Body of pancreas (tissue), 4 donors: ENCODE measurements at regions not wholly inside any gene's neighbourhood (a gene's known extent, or its start where the extent isn't known, plus 50 kb on each side); places are given as distances from the start of the nearest gene placed in this dataset.

Source experiments
- POLR2A ChIP-seq, 3 donors: fragments of 450-650 bp; IDR thresholded peaks; one replicate each; pipeline ENCODE4 v1.6.1; 2016; ENCODE audit warnings: antibody characterized with exemption in 3 of 3, mild to moderate bottlenecking in 2 of 3
- TF ChIP-seq, protein P1 (sequence below), 7 experiments: fragments of 450-650 bp in 4 of 7; fragments of 200-600 bp in 3 of 7; sonication (generic) in 3 of 7; IDR thresholded peaks; one replicate each; pipeline ENCODE4 v1.5.1; 2016 to 2019; ENCODE audit warnings: antibody characterized with exemption in 7 of 7

DNA sequence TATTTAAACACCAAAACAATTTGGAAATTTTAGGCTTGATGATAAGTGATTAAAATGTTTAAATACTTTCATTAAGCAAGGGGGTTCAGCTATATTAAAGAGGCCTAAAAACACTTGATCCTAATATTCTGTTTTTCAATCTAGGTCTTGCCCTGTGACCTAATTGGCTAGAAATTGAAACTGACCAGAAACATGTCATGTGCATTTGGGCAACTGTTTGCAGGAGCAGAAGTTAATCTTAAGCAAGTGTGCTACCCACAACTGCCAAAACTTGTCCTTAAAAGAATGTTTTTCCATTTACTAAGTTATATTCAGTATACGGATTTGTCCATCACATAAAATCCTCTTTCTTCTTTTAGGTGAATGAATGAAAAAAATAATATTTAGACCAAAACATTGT, 167.3 kb downstream of the PPP1R3A start:
- TF ChIP-seq, protein P1, sequence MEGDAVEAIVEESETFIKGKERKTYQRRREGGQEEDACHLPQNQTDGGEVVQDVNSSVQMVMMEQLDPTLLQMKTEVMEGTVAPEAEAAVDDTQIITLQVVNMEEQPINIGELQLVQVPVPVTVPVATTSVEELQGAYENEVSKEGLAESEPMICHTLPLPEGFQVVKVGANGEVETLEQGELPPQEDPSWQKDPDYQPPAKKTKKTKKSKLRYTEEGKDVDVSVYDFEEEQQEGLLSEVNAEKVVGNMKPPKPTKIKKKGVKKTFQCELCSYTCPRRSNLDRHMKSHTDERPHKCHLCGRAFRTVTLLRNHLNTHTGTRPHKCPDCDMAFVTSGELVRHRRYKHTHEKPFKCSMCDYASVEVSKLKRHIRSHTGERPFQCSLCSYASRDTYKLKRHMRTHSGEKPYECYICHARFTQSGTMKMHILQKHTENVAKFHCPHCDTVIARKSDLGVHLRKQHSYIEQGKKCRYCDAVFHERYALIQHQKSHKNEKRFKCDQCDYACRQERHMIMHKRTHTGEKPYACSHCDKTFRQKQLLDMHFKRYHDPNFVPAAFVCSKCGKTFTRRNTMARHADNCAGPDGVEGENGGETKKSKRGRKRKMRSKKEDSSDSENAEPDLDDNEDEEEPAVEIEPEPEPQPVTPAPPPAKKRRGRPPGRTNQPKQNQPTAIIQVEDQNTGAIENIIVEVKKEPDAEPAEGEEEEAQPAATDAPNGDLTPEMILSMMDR (IDR thresholded peaks at IDR 0.05), result no peak
- TF ChIP-seq POLR2A (IDR thresholded peaks at IDR 0.05), result no peak
